Natural killer cell treated with Interleukin-12 subunit alpha and Interleukin-12 subunit beta and Interleukin-15 and Interleukin-18, amount 100 ng/mL, for 72 hours (primary cell): ENCODE measurements at regions not wholly inside any gene's neighbourhood (a gene's known extent, or its start where the extent isn't known, plus 50 kb on each side); places are given as distances from the start of the nearest gene placed in this dataset.
A peak's percentile ranks its signal among the peaks of the same experiment; 100 is the strongest.
"Not testable (repeated sequence)": the region's sequence is repeated elsewhere in the genome, so short reads cannot be mapped to it uniquely, and the experiment has no call there.

Source experiments
- ATAC-seq, 2 donors: fragments of 150-1000 bp; cut with Tn5 transposase in 1 of 2; sonication (Bioruptor Pico), chemical (Tn5 transposase) in 1 of 2; 2 replicates each; pipeline ENCODE4 v1.10.0; 2021
- DNase-seq: peaks from one replicate; pipeline ENCODE4 v3.0.0; 2022; ENCODE audit warnings: low spot score
- H3K27ac Mint-ChIP-seq, 2 donors: 1 replicate in 1 of 2; 2 replicates in 1 of 2; pipeline ENCODE4 v1.8.0; 2022; ENCODE audit warnings: mixed read lengths in 2 of 2, mild to moderate bottlenecking in 1 of 2, moderate library complexity in 1 of 2
- H3K27me3 Mint-ChIP-seq, 2 donors: 1 replicate in 1 of 2; 2 replicates in 1 of 2; pipeline ENCODE4 v1.8.0; 2022; ENCODE audit warnings: mixed read lengths in 2 of 2
- H3K36me3 Mint-ChIP-seq: one replicate; pipeline ENCODE4 v1.8.0; 2022; ENCODE audit warnings: mixed read lengths
- H3K4me1 Mint-ChIP-seq, 2 donors: 1 replicate in 1 of 2; 2 replicates in 1 of 2; pipeline ENCODE4 v1.8.0; 2022; ENCODE audit warnings: low read depth in 2 of 2, mixed read lengths in 2 of 2, mild to moderate bottlenecking in 1 of 2
- H3K4me3 Mint-ChIP-seq: one replicate; pipeline ENCODE4 v1.8.0; 2022; ENCODE audit warnings: mixed read lengths
- H3K9me3 Mint-ChIP-seq: 2 replicates; pipeline ENCODE4 v1.8.0; 2022; ENCODE audit warnings: mixed read lengths

- no peak overlapping the region for H3K27ac Mint-ChIP-seq
- ATAC-seq (no peak), DNase-seq (no peak)
- H3K36me3 Mint-ChIP-seq = no peaks in the 10 kb centered on the region
- H3K9me3 Mint-ChIP-seq = peaks cover 10% of the 10 kb centered on the region
- no peak overlapping the region for H3K4me3 Mint-ChIP-seq
- H3K27me3 Mint-ChIP-seq = peaks cover 0 to 9% of the 10 kb centered on the region in 2 donors
- H3K4me1 Mint-ChIP-seq = no peaks in the 10 kb centered on the region
These were observed 234.3 kb upstream of the CCDC54 start for GRCh38 chr3:107142786-107143575.

- H3K36me3 Mint-ChIP-seq = no peaks in the 10 kb centered on the region
- no peaks in the 10 kb centered on the region for H3K4me1 Mint-ChIP-seq
- no peak overlapping the region for H3K4me3 Mint-ChIP-seq
- ATAC-seq = no peak
- no peaks in the 10 kb centered on the region for H3K27me3 Mint-ChIP-seq
- H3K27ac Mint-ChIP-seq = no peak overlapping the region
- DNase-seq = no peak
- peaks cover 3% of the 10 kb centered on the region for H3K9me3 Mint-ChIP-seq
These were observed 226.6 kb upstream of the CCDC54 start for GRCh38 chr3:107150675-107151074.

GRCh38 chr3:107153981-107154380, 223.3 kb upstream of the CCDC54 start:
- ATAC-seq (no peak), DNase-seq (no peak)
- Mint-ChIP-seq H3K27ac (no peak overlapping the region), H3K4me3 (no peak overlapping the region), H3K4me1 (no peaks in the 10 kb centered on the region), H3K36me3 (peaks cover 2% of the 10 kb centered on the region), H3K9me3 (peaks cover 12% of the 10 kb centered on the region), H3K27me3 (no peaks in the 10 kb centered on the region)

- Mint-ChIP-seq H3K9me3 (peaks cover 12% of the 10 kb centered on the region), H3K36me3 (no peaks in the 10 kb centered on the region), H3K4me3 (no peak overlapping the region), H3K27me3 (peaks cover 0 to 8% of the 10 kb centered on the region in 2 donors), H3K27ac (no peak overlapping the region), H3K4me1 (no peaks in the 10 kb centered on the region)
- ATAC-seq (no peak), DNase-seq (no peak)
These were observed 204.8 kb upstream of the CCDC54 start for GRCh38 chr3:107172411-107172810.

- no peak overlapping the region for H3K27ac Mint-ChIP-seq
- no peaks in the 10 kb centered on the region for H3K9me3 Mint-ChIP-seq
- H3K36me3 Mint-ChIP-seq = no peaks in the 10 kb centered on the region
- no peak overlapping the region for H3K4me3 Mint-ChIP-seq
- peaks cover 0 to 5% of the 10 kb centered on the region in 2 donors for H3K27me3 Mint-ChIP-seq
- no peak for DNase-seq
- no peak for ATAC-seq
- H3K4me1 Mint-ChIP-seq = no peaks in the 10 kb centered on the region
These were observed 192.9 kb upstream of the CCDC54 start for GRCh38 chr3:107184375-107184774.

- H3K4me3 Mint-ChIP-seq = no peak overlapping the region
- H3K27me3 Mint-ChIP-seq = no peaks in the 10 kb centered on the region
- no peak for ATAC-seq
- no peak overlapping the region for H3K27ac Mint-ChIP-seq
- no peak for DNase-seq
- H3K9me3 Mint-ChIP-seq = no peaks in the 10 kb centered on the region
- no peaks in the 10 kb centered on the region for H3K36me3 Mint-ChIP-seq
- no peaks in the 10 kb centered on the region for H3K4me1 Mint-ChIP-seq
These were observed 189.0 kb upstream of the CCDC54 start for GRCh38 chr3:107188262-107188661.

- no peaks in the 10 kb centered on the region for H3K36me3 Mint-ChIP-seq
- no peaks in the 10 kb centered on the region for H3K4me1 Mint-ChIP-seq
- peak; percentile 38 to 56 for ATAC-seq
- DNase-seq = no peak
- no peak overlapping the region for H3K4me3 Mint-ChIP-seq
- H3K27ac Mint-ChIP-seq = no peak overlapping the region
- H3K9me3 Mint-ChIP-seq = no peaks in the 10 kb centered on the region
- no peaks in the 10 kb centered on the region for H3K27me3 Mint-ChIP-seq
These were observed 188.0 kb upstream of the CCDC54 start for GRCh38 chr3:107189158-107189791.

- Mint-ChIP-seq H3K27ac (no peak overlapping the region), H3K27me3 (peaks cover 5 to 27% of the 10 kb centered on the region in 2 donors), H3K9me3 (no peaks in the 10 kb centered on the region), H3K36me3 (no peaks in the 10 kb centered on the region), H3K4me3 (no peak overlapping the region), H3K4me1 (no peaks in the 10 kb centered on the region)
- ATAC-seq (no peak), DNase-seq (no peak)
These were observed 184.1 kb upstream of the CCDC54 start for GRCh38 chr3:107193116-107193515.

GRCh38 chr3:107198581-107199181, 178.6 kb upstream of the CCDC54 start:
- H3K4me1 Mint-ChIP-seq = no peaks in the 10 kb centered on the region

GRCh38 chr3:107201146-107201545, 176.1 kb upstream of the CCDC54 start:
- DNase-seq (no peak), ATAC-seq (no peak)
- H3K4me3 Mint-ChIP-seq = no peak overlapping the region
- H3K4me1 Mint-ChIP-seq = no peaks in the 10 kb centered on the region
- peaks cover 18 to 26% of the 10 kb centered on the region in 2 donors for H3K27me3 Mint-ChIP-seq
- no peak overlapping the region for H3K27ac Mint-ChIP-seq
- peaks cover 3% of the 10 kb centered on the region for H3K9me3 Mint-ChIP-seq
- H3K36me3 Mint-ChIP-seq = no peaks in the 10 kb centered on the region

More at GRCh38 chr3:107198581-107199181, 178.6 kb upstream of the CCDC54 start:
- peaks cover 2% of the 10 kb centered on the region for H3K9me3 Mint-ChIP-seq
- no peaks in the 10 kb centered on the region for H3K36me3 Mint-ChIP-seq
- no peak overlapping the region for H3K27ac Mint-ChIP-seq
- peaks cover 16 to 35% of the 10 kb centered on the region in 2 donors for H3K27me3 Mint-ChIP-seq
- H3K4me3 Mint-ChIP-seq = no peak overlapping the region
- ATAC-seq (no peak), DNase-seq (no peak)

- not testable (repeated sequence) for H3K36me3 Mint-ChIP-seq, H3K27ac Mint-ChIP-seq, H3K4me1 Mint-ChIP-seq, H3K4me3 Mint-ChIP-seq, DNase-seq, H3K9me3 Mint-ChIP-seq, ATAC-seq
- peaks cover 14 to 22% of the 10 kb centered on the region in 2 donors for H3K27me3 Mint-ChIP-seq
These were observed 174.4 kb upstream of the CCDC54 start for GRCh38 chr3:107202885-107203284.

- ATAC-seq = no peak
- peaks cover 20 to 26% of the 10 kb centered on the region in 2 donors for H3K27me3 Mint-ChIP-seq
- no peak overlapping the region for H3K27ac Mint-ChIP-seq
- no peak overlapping the region for H3K4me3 Mint-ChIP-seq
- no peak for DNase-seq
- peaks cover 3% of the 10 kb centered on the region for H3K9me3 Mint-ChIP-seq
- H3K36me3 Mint-ChIP-seq = no peaks in the 10 kb centered on the region
- H3K4me1 Mint-ChIP-seq = no peaks in the 10 kb centered on the region
These were observed 173.1 kb upstream of the CCDC54 start for GRCh38 chr3:107204121-107204520.

- no peak for DNase-seq
- Mint-ChIP-seq H3K4me1 (no peaks in the 10 kb centered on the region), H3K36me3 (no peaks in the 10 kb centered on the region), H3K27me3 (peaks cover 22 to 26% of the 10 kb centered on the region in 2 donors), H3K4me3 (no peak overlapping the region), H3K27ac (no peak overlapping the region), H3K9me3 (peaks cover 3% of the 10 kb centered on the region)
- ATAC-seq = no peak
These were observed 171.9 kb upstream of the CCDC54 start for GRCh38 chr3:107205358-107205757.

GRCh38 chr3:107206141-107206540, 171.1 kb upstream of the CCDC54 start:
- no peaks in the 10 kb centered on the region for H3K36me3 Mint-ChIP-seq
- ATAC-seq (no peak), DNase-seq (no peak)
- H3K27me3 Mint-ChIP-seq = peaks cover 22 to 26% of the 10 kb centered on the region in 2 donors
- H3K4me3 Mint-ChIP-seq = no peak overlapping the region
- H3K27ac Mint-ChIP-seq = no peak overlapping the region
- H3K4me1 Mint-ChIP-seq = no peaks in the 10 kb centered on the region
- H3K9me3 Mint-ChIP-seq = peaks cover 3% of the 10 kb centered on the region
